ENCODE measurements at regions not wholly inside any gene's neighbourhood (a gene's known extent, or its start where the extent isn't known, plus 50 kb on each side); places are given as distances from the start of the nearest gene placed in this dataset.
"Not testable (repeated sequence)": the region's sequence is repeated elsewhere in the genome, so short reads cannot be mapped to it uniquely, and the experiment has no call there.

- no peak for DNase-seq
Measured at GRCh38 chr20:39960522-39961428, 728.3 kb downstream of the MAFB start.

DNA sequence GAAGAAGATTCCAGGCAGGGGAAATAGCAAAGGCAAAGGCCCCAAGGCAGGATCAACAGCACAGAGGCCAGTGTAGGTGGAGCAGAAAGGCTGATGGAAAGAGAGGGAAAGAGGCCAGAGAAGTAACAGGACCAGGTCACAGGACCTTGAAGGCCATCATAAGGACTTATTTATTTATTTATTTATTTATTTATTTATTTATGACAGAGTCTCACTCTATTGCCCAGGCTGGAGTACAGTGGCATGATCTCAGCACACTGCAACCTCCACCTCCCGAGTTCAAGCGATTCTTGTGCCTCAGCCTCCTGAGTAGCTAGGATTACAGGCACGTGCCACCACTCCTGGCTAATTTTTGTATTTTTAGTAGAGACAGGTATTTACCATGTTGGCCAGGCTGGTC lies 731.1 kb downstream of the MAFB start:
- DNase-seq: not testable (repeated sequence)

DNA sequence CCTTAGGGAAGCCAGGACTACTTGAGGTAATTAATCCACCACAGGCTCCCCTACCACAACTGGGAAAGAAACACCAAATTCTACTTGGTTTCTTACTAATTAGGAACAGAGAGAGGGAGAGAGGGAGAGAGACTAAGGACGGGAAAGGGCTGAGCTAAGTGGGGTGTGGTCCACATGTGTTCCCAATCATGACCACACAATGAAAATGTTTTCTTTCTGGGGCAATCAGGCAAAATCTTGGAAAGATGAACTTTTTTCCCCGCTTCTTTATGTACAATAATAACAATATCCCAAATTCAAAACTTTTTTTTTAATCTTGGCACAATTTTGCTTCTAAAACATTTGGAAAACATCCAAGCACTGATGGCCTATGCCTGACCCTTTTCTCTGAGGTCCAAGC lies 734.4 kb downstream of the MAFB start:
- DNase-seq: no peak

DNA sequence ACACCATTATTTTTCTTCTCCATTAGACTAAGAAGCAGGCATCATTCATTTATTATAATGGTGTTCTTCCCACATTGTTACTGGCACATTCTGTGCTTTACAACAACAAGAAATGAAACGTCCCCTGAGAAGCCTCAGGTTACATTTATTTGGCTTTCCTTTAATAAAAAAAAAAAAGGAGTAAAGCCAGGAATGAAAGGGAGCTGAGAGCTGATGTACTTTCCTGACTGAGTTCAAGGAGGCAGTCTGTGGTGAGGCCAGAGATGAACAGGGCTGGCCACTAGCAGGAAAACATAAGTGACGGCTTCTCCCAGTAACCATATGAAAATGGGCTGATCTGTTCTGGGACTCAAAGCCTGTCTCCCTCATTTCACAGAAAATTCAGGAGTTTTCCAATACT lies 742.1 kb downstream of the MAFB start:
- no peak for DNase-seq

DNA sequence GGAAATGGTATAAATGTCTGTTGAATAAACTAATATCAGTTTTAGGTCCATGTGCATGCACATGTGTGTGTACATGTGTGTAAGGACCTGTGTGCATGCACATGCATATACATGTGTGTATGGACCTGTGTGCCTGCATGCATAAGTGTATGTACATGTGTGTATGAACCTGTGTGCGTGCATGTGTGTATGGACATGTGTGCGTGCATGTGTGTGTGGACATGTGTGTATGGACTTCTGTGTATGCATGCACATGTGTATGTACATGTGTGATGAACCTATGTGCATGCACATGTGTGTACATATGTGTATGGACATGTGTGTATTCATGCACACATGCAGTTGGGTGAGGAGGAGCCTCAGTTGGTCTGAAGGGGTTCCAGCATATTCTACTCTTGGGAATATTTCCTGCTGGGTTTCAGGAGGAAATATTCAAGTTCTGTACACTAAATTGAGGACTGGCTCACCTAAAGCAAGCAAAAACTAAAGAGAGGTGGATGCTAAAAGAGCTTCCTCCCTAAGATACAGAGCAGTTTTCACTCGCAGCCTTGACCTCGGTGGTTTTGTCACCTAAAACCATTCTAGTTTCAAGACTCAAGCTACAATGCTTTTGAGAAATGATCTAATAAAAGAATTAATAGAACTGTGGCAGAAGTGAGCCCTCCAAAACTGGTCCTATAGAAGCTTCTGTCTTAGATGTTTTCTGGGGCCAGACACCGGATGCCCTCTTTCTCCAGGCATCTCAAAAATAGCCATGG lies 742.8 kb downstream of the MAFB start:
- no peak for DNase-seq

- no peak for DNase-seq
Measured at GRCh38 chr20:39944861-39945260, 744.2 kb downstream of the MAFB start.

DNA sequence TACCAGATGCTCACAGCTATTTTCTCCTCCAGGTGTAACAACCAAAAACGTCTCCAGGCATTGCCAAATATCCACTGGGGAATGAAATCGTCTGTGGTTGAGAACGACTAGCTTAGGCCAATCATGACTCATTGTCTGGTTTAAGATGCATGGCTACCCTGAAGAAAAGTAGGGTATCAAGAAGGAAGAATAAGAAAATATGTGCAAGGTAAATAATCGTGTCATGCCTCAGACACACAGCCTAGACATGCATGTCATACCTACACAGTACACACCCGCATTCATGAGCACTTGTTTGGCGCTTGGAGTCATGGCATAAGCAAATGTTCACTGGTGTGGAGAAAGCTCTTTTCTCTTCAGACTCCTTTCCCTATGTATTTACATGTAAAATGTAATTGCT lies 745.7 kb downstream of the MAFB start:
- no peak for DNase-seq

GRCh38 chr20:39941245-39941644 lies 747.8 kb downstream of the MAFB start:
- DNase-seq: no peak

DNA sequence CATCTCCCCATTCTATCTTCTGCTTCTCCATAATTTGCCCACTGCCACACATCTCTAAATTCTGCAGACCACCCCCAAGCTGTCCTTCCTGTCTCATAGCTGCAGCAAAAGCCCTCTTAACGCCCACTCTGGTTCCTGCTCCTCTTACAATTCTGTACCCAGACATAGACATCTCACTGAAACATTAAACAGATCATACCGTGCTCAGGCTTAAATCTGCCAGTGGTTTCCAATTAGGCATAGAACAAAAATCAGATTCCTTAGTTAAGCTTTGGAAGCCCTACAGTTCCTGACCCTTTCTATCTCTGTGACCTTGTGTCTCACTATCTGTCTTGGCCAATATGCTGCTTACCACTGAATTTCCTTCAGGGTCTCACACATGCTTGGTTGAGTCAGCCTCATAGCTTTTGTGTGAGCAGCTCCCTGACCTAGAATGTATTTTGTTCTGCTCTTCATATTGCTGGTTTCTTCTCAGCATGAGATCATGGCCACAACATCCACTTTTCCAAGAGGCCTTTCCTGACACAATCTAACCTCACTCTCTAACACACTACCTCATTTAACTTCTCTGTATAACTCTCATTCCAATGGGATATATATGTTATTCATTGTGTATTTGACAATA lies 749.7 kb downstream of the MAFB start:
- DNase-seq: no peak

DNA sequence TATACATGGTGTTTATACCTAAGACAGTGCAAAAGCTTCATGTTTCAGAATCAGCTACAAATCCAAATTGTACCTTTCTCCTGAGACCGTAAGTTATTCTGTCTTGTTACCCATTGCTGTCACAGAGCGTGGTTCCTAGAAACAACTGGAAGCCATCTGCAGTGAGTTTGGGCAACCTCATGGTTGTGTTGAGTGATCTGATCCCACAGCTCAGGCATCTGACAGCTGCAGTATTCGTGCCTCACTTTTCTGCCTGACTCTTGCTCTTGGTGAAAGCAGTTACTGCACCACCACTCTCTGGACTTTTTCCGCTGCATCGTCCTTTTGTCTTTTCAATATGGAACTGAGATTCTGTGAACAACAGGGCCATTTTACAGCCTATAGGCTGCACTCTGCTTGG lies 752.6 kb downstream of the MAFB start:
- no peak for DNase-seq

DNA sequence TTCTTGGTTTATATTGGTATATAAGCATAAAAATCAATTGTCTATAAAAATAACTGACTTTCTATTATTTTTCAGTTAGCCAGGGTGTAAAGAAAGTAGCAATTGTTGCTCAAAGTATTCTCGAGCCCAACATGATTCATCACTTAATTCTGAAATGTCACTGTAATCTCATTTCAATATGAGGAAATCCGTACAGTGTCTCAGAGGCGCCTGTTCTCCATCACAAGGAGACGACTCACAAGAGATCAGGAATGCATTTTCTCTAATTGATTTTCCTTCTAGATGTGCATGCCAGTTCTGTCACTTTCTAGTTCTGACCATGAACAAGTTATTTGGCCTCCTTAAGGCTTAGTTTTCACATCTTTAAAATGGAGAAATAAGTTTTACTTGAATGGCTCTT lies 753.1 kb downstream of the MAFB start:
- no peak for DNase-seq

DNA sequence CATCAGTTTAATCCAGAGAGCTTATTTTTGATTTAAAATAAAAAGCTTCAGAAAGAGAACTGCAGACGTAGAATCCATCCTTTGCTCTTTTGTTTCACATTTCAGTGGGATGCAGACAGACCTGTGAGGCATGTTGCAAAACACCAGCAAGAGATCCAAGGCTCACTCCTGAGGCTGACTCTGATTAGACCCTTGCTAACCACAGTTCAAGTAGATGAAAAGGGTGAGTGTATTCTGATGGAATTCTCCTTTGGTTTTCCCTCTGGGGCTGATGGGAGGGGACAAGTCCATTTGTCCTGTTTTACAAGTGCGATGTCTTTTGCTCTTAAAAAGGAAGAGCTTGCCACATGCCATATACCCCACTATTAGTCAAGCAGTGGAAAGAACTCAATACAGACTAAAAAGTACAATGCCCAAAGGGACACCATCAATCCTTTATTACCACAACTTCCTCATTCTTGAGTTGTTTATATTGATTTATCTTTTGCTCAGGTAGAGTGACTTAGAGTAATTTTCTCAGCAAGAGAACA lies 772.7 kb downstream of the MAFB start:
- no peak for DNase-seq

DNA sequence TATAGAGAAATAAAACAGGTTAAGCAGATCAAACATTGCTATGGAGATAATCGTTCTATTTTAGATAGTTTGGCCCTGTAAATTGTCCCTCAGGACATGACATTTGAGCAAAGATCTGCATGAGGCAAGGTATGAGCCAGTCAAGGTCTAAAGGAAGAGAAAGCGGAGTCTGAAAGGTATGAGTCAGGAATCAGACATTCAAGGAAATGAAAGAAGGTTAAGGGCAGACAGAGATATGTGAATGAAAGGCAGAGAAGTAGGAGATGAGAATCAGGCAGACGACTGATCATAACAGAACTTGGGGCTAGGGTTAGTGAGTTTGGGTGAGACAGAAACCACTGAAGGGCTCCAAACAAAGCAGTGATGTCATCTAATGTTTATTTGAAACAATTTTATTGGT lies 775.8 kb downstream of the MAFB start:
- DNase-seq: no peak

DNA sequence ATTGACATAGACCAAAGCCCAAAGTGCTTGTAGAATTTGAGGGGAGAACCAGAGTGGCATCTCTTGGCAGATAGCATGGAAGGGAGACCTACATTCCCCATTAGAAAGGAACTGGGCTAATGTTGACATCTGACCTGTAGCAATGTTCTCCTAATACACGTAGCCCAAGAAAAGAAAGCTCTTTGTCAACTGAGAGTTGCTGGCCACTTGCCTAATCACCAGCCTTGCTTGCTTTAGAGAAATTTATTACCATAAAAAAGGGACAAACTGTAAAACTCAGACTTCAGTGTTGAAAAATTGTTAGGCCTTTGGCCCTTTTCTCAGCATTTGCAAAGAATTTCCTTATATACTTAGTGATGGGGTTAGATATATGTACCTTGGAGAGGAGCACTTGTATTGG lies 777.5 kb downstream of the MAFB start:
- DNase-seq: no peak

- DNase-seq: no peak
Measured at GRCh38 chr20:39910536-39910935, 778.5 kb downstream of the MAFB start.

DNA sequence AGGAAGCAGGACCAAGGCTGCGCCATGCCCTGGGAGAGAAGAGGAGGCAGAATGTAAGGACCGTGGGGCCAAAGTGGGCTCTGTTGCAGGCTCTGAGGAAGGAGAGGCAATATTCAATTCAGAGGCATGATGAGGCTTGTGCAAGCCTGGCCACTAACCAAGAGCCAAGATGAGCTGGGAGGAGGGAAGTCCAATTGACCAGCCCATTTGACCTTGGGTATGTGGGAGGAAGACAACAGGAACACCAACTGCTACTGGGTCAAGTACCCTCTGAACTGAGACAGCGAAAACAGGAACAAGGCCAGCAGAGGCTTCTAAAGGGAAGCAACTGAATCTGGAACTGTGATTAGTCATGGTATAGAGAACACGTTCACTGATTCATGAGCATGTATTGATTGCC lies 779.6 kb downstream of the MAFB start:
- DNase-seq: no peak

GRCh38 chr20:39904476-39905112 lies 784.4 kb downstream of the MAFB start:
- DNase-seq: no peak

GRCh38 chr20:39903806-39904465 lies 785.1 kb downstream of the MAFB start:
- no peak for DNase-seq

DNA sequence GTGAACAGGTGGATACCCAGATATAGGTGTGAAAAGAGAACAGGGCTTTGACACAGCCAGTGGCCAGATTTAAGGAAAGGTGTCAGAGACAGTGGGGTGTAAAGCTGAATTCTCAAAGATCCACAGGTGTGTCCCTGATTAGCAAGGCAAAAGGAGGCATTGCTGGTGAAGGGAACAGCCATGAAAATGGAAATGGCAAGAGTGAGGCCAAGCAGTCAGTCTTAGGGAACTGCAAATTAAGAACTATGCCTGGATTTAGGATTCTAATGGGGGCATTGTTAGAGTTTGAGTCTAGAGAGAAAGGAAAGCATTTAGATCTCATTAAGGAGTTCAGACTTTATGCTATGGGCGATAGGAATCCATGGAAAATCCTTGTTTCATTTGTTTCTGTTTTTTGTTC lies 789.2 kb downstream of the MAFB start:
- no peak for DNase-seq

DNA sequence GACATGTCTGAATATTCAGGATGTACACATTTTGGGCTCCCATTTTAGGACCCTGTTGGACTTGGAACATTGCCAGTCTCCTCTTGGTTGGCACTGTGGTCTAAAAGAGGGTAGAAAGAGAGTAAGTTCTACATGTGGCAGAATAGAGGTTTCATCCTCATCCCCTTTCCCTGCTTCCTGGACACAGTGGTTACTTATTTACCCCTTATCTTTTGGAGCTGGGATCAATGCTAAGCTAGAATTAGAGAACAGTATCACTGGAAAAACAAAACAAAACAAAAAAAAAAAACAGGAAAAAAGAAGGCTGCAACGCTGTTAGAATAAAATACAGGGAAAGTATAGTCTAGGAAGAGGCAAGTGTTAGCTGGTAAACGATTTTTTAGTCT lies 790.6 kb downstream of the MAFB start:
- DNase-seq: no peak

DNA sequence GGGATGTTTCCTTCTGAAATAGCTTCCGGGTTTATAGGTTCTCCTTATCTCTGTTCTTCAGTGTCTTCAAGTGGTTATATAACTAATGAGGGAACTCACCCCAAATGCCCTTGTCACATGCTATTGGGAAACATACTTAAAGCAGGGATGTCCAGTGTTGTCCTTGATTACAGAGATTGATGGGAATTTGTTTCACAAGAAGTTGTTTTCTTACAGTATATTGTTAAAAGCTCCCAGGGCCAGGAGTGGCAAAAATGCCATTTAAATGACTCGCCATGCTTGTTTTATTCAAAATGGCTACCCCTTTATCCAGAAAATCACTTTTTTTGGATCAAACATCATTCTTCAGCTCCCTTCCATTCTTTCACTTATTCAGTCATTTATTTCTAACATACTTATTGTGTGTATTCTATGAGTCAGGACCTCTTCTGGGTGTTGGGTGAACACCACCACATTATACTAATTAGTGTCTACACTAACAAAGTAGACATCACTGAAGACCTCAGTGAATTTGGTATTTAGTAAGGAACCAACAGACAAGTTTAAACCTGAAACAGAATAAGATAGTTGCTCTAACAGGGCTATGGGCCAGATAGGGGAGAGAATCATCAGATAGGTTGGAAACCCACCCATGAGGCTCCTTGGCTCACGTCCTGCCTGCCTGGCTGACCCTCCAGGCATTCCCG lies 791.1 kb downstream of the MAFB start:
- DNase-seq: no peak

GRCh38 chr20:39897058-39897457 lies 792.0 kb downstream of the MAFB start:
- no peak for DNase-seq
